NCI-H510A treated with DMSO at 0.1 percent for 48 hours (cell line): ENCODE measurements at regions not wholly inside any gene's neighbourhood (a gene's known extent, or its start where the extent isn't known, plus 50 kb on each side); places are given as distances from the start of the nearest gene placed in this dataset.

Experiments
- DNase-seq: peaks from one replicate; lab custom pipeline; 2025; lab: John Stamatoyannopoulos, UW

- DNase-seq, result no peak
Observed at GRCh38 chr3:44021651-44022594, 219.8 kb upstream of the TOPAZ1 start.

- DNase-seq, result no peak
Observed at GRCh38 chr3:44023961-44024593, 217.6 kb upstream of the TOPAZ1 start.

GRCh38 chr3:44026220-44026865, 215.3 kb upstream of the TOPAZ1 start:
- DNase-seq, result no peak

- DNase-seq, result no peak
Observed at GRCh38 chr3:44029100-44029499, 212.6 kb upstream of the TOPAZ1 start.

GRCh38 chr3:44030285-44030684, 211.4 kb upstream of the TOPAZ1 start:
- DNase-seq, result no peak

- no peak for DNase-seq
Observed at GRCh38 chr3:44030687-44031305, 210.9 kb upstream of the TOPAZ1 start.

GRCh38 chr3:44031387-44032380, 210.0 kb upstream of the TOPAZ1 start:
- no peak for DNase-seq

- DNase-seq, result no peak
Observed at GRCh38 chr3:44032487-44032886, 209.2 kb upstream of the TOPAZ1 start.

- DNase-seq, result no peak
Observed at GRCh38 chr3:44033123-44033522, 208.6 kb upstream of the TOPAZ1 start.

GRCh38 chr3:44036850-44037249, 204.8 kb upstream of the TOPAZ1 start:
- DNase-seq, result no peak

GRCh38 chr3:44039006-44039405, 202.7 kb upstream of the TOPAZ1 start:
- DNase-seq, result no peak

GRCh38 chr3:44041726-44042125, 200.0 kb upstream of the TOPAZ1 start:
- no peak for DNase-seq

- DNase-seq, result no peak
Observed at GRCh38 chr3:44042772-44043171, 198.9 kb upstream of the TOPAZ1 start.

GRCh38 chr3:44045476-44046275, 196.0 kb upstream of the TOPAZ1 start:
- DNase-seq, result peak; percentile 81

- DNase-seq, result no peak
Observed at GRCh38 chr3:44047796-44048195, 193.9 kb upstream of the TOPAZ1 start.

- DNase-seq, result no peak
Observed at GRCh38 chr3:44048196-44048924, 193.3 kb upstream of the TOPAZ1 start.

GRCh38 chr3:44048949-44049348, 192.7 kb upstream of the TOPAZ1 start:
- no peak for DNase-seq

GRCh38 chr3:44050101-44050500, 191.6 kb upstream of the TOPAZ1 start:
- DNase-seq, result no peak

GRCh38 chr3:44050867-44051266, 190.8 kb upstream of the TOPAZ1 start:
- DNase-seq, result no peak

GRCh38 chr3:44055951-44056350, 185.7 kb upstream of the TOPAZ1 start:
- DNase-seq, result no peak
